DOHH2 (cell line): ENCODE measurements at regions not wholly inside any gene's neighbourhood (a gene's known extent, or its start where the extent isn't known, plus 50 kb on each side); places are given as distances from the start of the nearest gene placed in this dataset.

Source experiments
- H3F3A ChIP-seq: fragments of 200-600 bp; sonication (generic), shearing (Covaris generic); 2 replicates; pipeline ENCODE4 v1.6.0; 2016; ENCODE audit warnings: antibody characterized with exemption, mild to moderate bottlenecking; ENCODE audit not compliant: control insufficient read depth, insufficient read depth
- H3K27ac ChIP-seq: fragments of 200-600 bp; sonication (generic); 2 replicates; pipeline ENCODE4 v1.5.1; 2014; ENCODE audit warnings: low read depth, mild to moderate bottlenecking, low read length, moderate library complexity
- H3K27me3 ChIP-seq: fragments of 200-600 bp; sonication (generic); 2 replicates; pipeline ENCODE4 v1.6.1; 2014; ENCODE audit warnings: mild to moderate bottlenecking, low read length, mixed read lengths; ENCODE audit not compliant: control insufficient read depth
- H3K36me3 ChIP-seq: fragments of 200-600 bp; sonication (generic); 2 replicates; pipeline ENCODE4 v1.6.1; 2014; ENCODE audit warnings: mild to moderate bottlenecking, low read length, moderate library complexity, mixed read lengths; ENCODE audit not compliant: control insufficient read depth
- H3K4me1 ChIP-seq: fragments of 200-600 bp; sonication (generic); 2 replicates; pipeline ENCODE4 v1.6.1; 2014; ENCODE audit warnings: mild to moderate bottlenecking, low read length, mixed read lengths; ENCODE audit not compliant: control insufficient read depth
- H3K4me2 ChIP-seq: fragments of 200-600 bp; sonication (generic); 2 replicates; pipeline ENCODE4 v1.6.0; 2014; ENCODE audit warnings: mild to moderate bottlenecking, low read length, moderate library complexity
- H3K4me3 ChIP-seq: fragments of 200-600 bp; sonication (generic); 2 replicates; pipeline ENCODE4 v1.5.1; 2014; ENCODE audit warnings: mild to moderate bottlenecking, low read length, mixed read lengths
- H3K79me2 ChIP-seq: fragments of 200-600 bp; sonication (generic); 2 replicates; pipeline ENCODE4 v1.6.1; 2014; ENCODE audit warnings: mild to moderate bottlenecking, low read length, mixed read lengths; ENCODE audit not compliant: control insufficient read depth
- H3K9me2 ChIP-seq: fragments of 200-600 bp; sonication (generic); replicated peaks from 2 replicates; pipeline ENCODE4 v1.6.1; 2014; ENCODE audit warnings: mild to moderate bottlenecking, low read length, mixed read lengths; ENCODE audit not compliant: control insufficient read depth
- H3K9me3 ChIP-seq: fragments of 200-600 bp; sonication (generic); 2 replicates; pipeline ENCODE4 v1.6.1; 2014; ENCODE audit warnings: antibody characterized with exemption, low read length, mixed read lengths; ENCODE audit not compliant: control insufficient read depth, insufficient read depth
- H4K20me1 ChIP-seq: fragments of 200-600 bp; sonication (generic); 2 replicates; pipeline ENCODE4 v1.6.0; 2014; ENCODE audit warnings: low read depth, mild to moderate bottlenecking, antibody characterized with exemption, low read length, moderate library complexity; ENCODE audit not compliant: control insufficient read depth, insufficient read depth
- EZH2phosphoT487 ChIP-seq: fragments of 200-600 bp; sonication (generic); IDR thresholded peaks from 2 replicates; pipeline ENCODE4 v1.6.1; 2017; ENCODE audit warnings: borderline replicate concordance, mild to moderate bottlenecking, antibody characterized with exemption, low read length, moderate library complexity, mixed read lengths
- TF ChIP-seq, protein P1 (sequence below): fragments of 200-600 bp; sonication (generic); IDR thresholded peaks from one replicate; pipeline ENCODE4 v1.5.1; 2014; ENCODE audit warnings: antibody characterized with exemption, mild to moderate bottlenecking, low read depth, low read length; ENCODE audit not compliant: poor library complexity, severe bottlenecking

GRCh38 chr3:76122007-76122406 is 336.7 kb upstream of the ZNF717 start:
- H3K9me3 ChIP-seq = no peaks in the 10 kb centered on the region
- H3K36me3 ChIP-seq = no peaks in the 10 kb centered on the region
- no peaks in the 10 kb centered on the region for H4K20me1 ChIP-seq
- no peak overlapping the region for H3K27ac ChIP-seq
- H3K4me2 ChIP-seq = no peak overlapping the region
- no peaks in the 10 kb centered on the region for H3K4me1 ChIP-seq
- H3K4me3 ChIP-seq = no peak overlapping the region
- 0 out of 2 replicates have a peak, but pooled peaks cover 4% of the 10 kb centered on the region for H3K9me2 ChIP-seq
- no peak for TF ChIP-seq EZH2phosphoT487
- TF ChIP-seq, protein P1, sequence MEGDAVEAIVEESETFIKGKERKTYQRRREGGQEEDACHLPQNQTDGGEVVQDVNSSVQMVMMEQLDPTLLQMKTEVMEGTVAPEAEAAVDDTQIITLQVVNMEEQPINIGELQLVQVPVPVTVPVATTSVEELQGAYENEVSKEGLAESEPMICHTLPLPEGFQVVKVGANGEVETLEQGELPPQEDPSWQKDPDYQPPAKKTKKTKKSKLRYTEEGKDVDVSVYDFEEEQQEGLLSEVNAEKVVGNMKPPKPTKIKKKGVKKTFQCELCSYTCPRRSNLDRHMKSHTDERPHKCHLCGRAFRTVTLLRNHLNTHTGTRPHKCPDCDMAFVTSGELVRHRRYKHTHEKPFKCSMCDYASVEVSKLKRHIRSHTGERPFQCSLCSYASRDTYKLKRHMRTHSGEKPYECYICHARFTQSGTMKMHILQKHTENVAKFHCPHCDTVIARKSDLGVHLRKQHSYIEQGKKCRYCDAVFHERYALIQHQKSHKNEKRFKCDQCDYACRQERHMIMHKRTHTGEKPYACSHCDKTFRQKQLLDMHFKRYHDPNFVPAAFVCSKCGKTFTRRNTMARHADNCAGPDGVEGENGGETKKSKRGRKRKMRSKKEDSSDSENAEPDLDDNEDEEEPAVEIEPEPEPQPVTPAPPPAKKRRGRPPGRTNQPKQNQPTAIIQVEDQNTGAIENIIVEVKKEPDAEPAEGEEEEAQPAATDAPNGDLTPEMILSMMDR = no peak
- no peaks in the 10 kb centered on the region for H3K79me2 ChIP-seq
- H3K27me3 ChIP-seq = no peaks in the 10 kb centered on the region
- no peaks in the 10 kb centered on the region for H3F3A ChIP-seq

DNA sequence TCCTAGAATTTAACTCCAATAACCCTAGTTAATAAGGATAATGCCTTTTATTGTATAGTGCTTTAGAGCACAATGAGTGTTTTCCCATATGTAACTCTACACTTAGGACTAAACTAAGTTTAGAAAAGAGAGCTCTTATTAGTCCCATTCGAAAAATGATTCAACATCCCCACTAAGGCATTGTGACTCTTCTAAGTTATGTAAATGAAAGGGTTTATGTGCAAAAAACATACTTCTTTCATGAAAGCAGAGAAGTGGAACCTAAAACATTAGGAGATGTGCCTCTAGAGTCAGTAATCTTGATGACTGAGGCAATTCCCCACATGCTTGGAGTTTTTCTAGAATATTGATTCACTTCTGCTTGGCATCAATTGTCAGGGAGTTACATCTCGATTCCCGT is 344.1 kb upstream of the ZNF717 start:
- no peak overlapping the region for H3K4me3 ChIP-seq
- TF ChIP-seq EZH2phosphoT487 = no peak
- TF ChIP-seq, protein P1 = no peak
- no peak overlapping the region for H3K4me2 ChIP-seq

GRCh38 chr3:76131396-76132153 is 346.2 kb upstream of the ZNF717 start:
- Histone ChIP-seq H3K9me2 (no peaks in the 10 kb centered on the region), H3K9me3 (no peaks in the 10 kb centered on the region), H3K4me3 (no peak overlapping the region), H3K79me2 (no peaks in the 10 kb centered on the region), H3K27me3 (no peaks in the 10 kb centered on the region), H3K36me3 (no peaks in the 10 kb centered on the region), H3K4me1 (no peaks in the 10 kb centered on the region), H3K27ac (no peak overlapping the region), H4K20me1 (no peaks in the 10 kb centered on the region), H3F3A (no peaks in the 10 kb centered on the region), H3K4me2 (no peak overlapping the region)
- TF ChIP-seq EZH2phosphoT487 = no peak
- TF ChIP-seq, protein P1 = no peak

More for the DNA sequence above, 344.1 kb upstream of the ZNF717 start:
- H3K27me3 ChIP-seq = no peaks in the 10 kb centered on the region
- H3K4me1 ChIP-seq = no peaks in the 10 kb centered on the region
- H3K9me2 ChIP-seq = no peaks in the 10 kb centered on the region
- no peaks in the 10 kb centered on the region for H3K79me2 ChIP-seq
- no peaks in the 10 kb centered on the region for H3K36me3 ChIP-seq
- no peaks in the 10 kb centered on the region for H3K9me3 ChIP-seq
- H3K27ac ChIP-seq = no peak overlapping the region
- H4K20me1 ChIP-seq = no peaks in the 10 kb centered on the region
- H3F3A ChIP-seq = no peaks in the 10 kb centered on the region
